ENCODE measurements at regions not wholly inside any gene's neighbourhood (a gene's known extent, or its start where the extent isn't known, plus 50 kb on each side); places are given as distances from the start of the nearest gene placed in this dataset.

GRCh38 chr11:133697161-133697560, 148.2 kb downstream of the SPATA19 start:
- peak in 1 of 2 donors; percentile 31 for DNase-seq
- WGBS, 5 donors: 48 to 64% (median 54%) methylated on average over 5 of the region's 5 CpGs
- Histone ChIP-seq H3K27me3 (no peaks in the 10 kb centered on the region), H3K27ac (no peak overlapping the region), H3K36me3 (no peaks in the 10 kb centered on the region), H3K9me3 (no peaks in the 10 kb centered on the region), H3K4me3 (no peak overlapping the region), H3K4me1 (no peaks in the 10 kb centered on the region)
- TF ChIP-seq CTCF (IDR thresholded peaks at IDR 0.05) (no peak), EP300 (IDR thresholded peaks at IDR 0.05) (no peak), POLR2AphosphoS5 (IDR thresholded peaks at IDR 0.05) (no peak), POLR2A (IDR thresholded peaks at IDR 0.05) (no peak)
- intact Hi-C loops (cut with DNase I; ENCODE audit: low total_unique reads): no loop called here

GRCh38 chr11:133695387-133695786, 149.9 kb downstream of the SPATA19 start:
- intact Hi-C loops (cut with DNase I; ENCODE audit: low total_unique reads): no loop called here
- WGBS, 5 donors: 52 to 71% (median 62%) methylated on average over 2 of the region's 2 CpGs

GRCh38 chr11:133694701-133695100, 150.6 kb downstream of the SPATA19 start:
- intact Hi-C loops (cut with DNase I; ENCODE audit: low total_unique reads): no loop called here
- Histone ChIP-seq H3K9me3 (no peaks in the 10 kb centered on the region), H3K4me1 (no peaks in the 10 kb centered on the region), H3K4me3 (no peak overlapping the region), H3K36me3 (no peaks in the 10 kb centered on the region), H3K27me3 (no peaks in the 10 kb centered on the region), H3K27ac (no peak overlapping the region)
- DNase-seq: no peak
- TF ChIP-seq POLR2AphosphoS5 (IDR thresholded peaks at IDR 0.05) (no peak), CTCF (IDR thresholded peaks at IDR 0.05) (no peak), POLR2A (IDR thresholded peaks at IDR 0.05) (no peak), EP300 (IDR thresholded peaks at IDR 0.05) (no peak)
- 69 to 85% (median 84%) methylated on average over 3 of the region's 3 CpGs for whole genome bisulfite sequencing, 5 donors

More at GRCh38 chr11:133695387-133695786, 149.9 kb downstream of the SPATA19 start:
- Histone ChIP-seq H3K4me1 (no peaks in the 10 kb centered on the region), H3K27ac (no peak overlapping the region), H3K27me3 (no peaks in the 10 kb centered on the region), H3K4me3 (no peak overlapping the region), H3K9me3 (no peaks in the 10 kb centered on the region), H3K36me3 (no peaks in the 10 kb centered on the region)
- no peak for DNase-seq
- TF ChIP-seq EP300 (IDR thresholded peaks at IDR 0.05): no peak

GRCh38 chr11:133693110-133693509, 152.2 kb downstream of the SPATA19 start:
- Histone ChIP-seq H3K4me1 (no peaks in the 10 kb centered on the region), H3K27ac (no peak overlapping the region), H3K9me3 (no peaks in the 10 kb centered on the region), H3K36me3 (no peaks in the 10 kb centered on the region), H3K27me3 (no peaks in the 10 kb centered on the region), H3K4me3 (no peak overlapping the region)
- intact Hi-C loops (cut with DNase I; ENCODE audit: low total_unique reads): no loop called here
- no peak for TF ChIP-seq CTCF (IDR thresholded peaks at IDR 0.05)
- no peak for TF ChIP-seq POLR2A (IDR thresholded peaks at IDR 0.05)
- TF ChIP-seq POLR2AphosphoS5 (IDR thresholded peaks at IDR 0.05): no peak
- no peak for TF ChIP-seq EP300 (IDR thresholded peaks at IDR 0.05)
- no peak for DNase-seq
- WGBS, 5 donors: 86 to 92% (median 87%) methylated on average over 9 of the region's 9 CpGs

- 59 to 70% (median 64%) methylated on average over 8 of the region's 8 CpGs for WGBS, 5 donors
- no peak for DNase-seq
- Histone ChIP-seq H3K9me3 (no peaks in the 10 kb centered on the region), H3K27me3 (no peaks in the 10 kb centered on the region), H3K4me1 (no peaks in the 10 kb centered on the region), H3K36me3 (no peaks in the 10 kb centered on the region), H3K4me3 (no peak overlapping the region), H3K27ac (no peak overlapping the region)
- intact Hi-C loops (cut with DNase I; ENCODE audit: low total_unique reads): no loop called here
- TF ChIP-seq POLR2AphosphoS5 (IDR thresholded peaks at IDR 0.05) (no peak), EP300 (IDR thresholded peaks at IDR 0.05) (no peak), POLR2A (IDR thresholded peaks at IDR 0.05) (no peak), CTCF (IDR thresholded peaks at IDR 0.05) (no peak)
Measured at GRCh38 chr11:133692126-133692934, 153.0 kb downstream of the SPATA19 start.

Data from stomach (tissue), 8 donors.